HG03066 (cell line): ENCODE measurements at regions not wholly inside any gene's neighbourhood (a gene's known extent, or its start where the extent isn't known, plus 50 kb on each side); places are given as distances from the start of the nearest gene placed in this dataset.
"Not testable (repeated sequence)": the region's sequence is repeated elsewhere in the genome, so short reads cannot be mapped to it uniquely, and the experiment has no call there.

ENCODE experiments used
- ATAC-seq: cut with Tn5 transposase; IDR thresholded peaks from one replicate; pipeline ENCODE4 v1.9.1; 2021; ENCODE audit warnings: low read depth; ENCODE audit not compliant: unreplicated experiment

- ATAC-seq: no peak
Measured at GRCh38 chr12:124213666-124214347, 81.1 kb upstream of the RFLNA start.

GRCh38 chr12:124214574-124214973 lies 80.3 kb upstream of the RFLNA start:
- no peak for ATAC-seq

- ATAC-seq: no peak
Measured at GRCh38 chr12:124216966-124217365, 77.9 kb upstream of the RFLNA start.

- no peak for ATAC-seq
Measured at GRCh38 chr12:124217508-124218242, 77.2 kb upstream of the RFLNA start.

- ATAC-seq: no peak
Measured at GRCh38 chr12:124218243-124218560, 76.7 kb upstream of the RFLNA start.

GRCh38 chr12:124218650-124219049 lies 76.2 kb upstream of the RFLNA start:
- ATAC-seq: not testable (repeated sequence)

GRCh38 chr12:124222368-124223245 lies 72.3 kb upstream of the RFLNA start:
- ATAC-seq: no peak

GRCh38 chr12:124223733-124224138 lies 71.2 kb upstream of the RFLNA start:
- not testable (repeated sequence) for ATAC-seq

- ATAC-seq: no peak
Measured at GRCh38 chr12:124224535-124225110, 70.3 kb upstream of the RFLNA start.

- ATAC-seq: no peak
Measured at GRCh38 chr12:124225730-124226129, 69.2 kb upstream of the RFLNA start.

- no peak for ATAC-seq
Measured at GRCh38 chr12:124227951-124228711, 66.8 kb upstream of the RFLNA start.

- no peak for ATAC-seq
Measured at GRCh38 chr12:124229520-124229919, 65.4 kb upstream of the RFLNA start.

- no peak for ATAC-seq
Measured at GRCh38 chr12:124230117-124230757, 64.7 kb upstream of the RFLNA start.

- ATAC-seq: no peak
Measured at GRCh38 chr12:124230789-124231188, 64.1 kb upstream of the RFLNA start.

GRCh38 chr12:124231980-124232653 lies 62.8 kb upstream of the RFLNA start:
- ATAC-seq: no peak

- ATAC-seq: no peak
Measured at GRCh38 chr12:124232654-124232987, 62.3 kb upstream of the RFLNA start.

GRCh38 chr12:124233041-124233796 lies 61.7 kb upstream of the RFLNA start:
- ATAC-seq: no peak

- ATAC-seq: no peak
Measured at GRCh38 chr12:124233846-124234640, 60.9 kb upstream of the RFLNA start.
